HG02852 (cell line): ENCODE measurements at regions not wholly inside any gene's neighbourhood (a gene's known extent, or its start where the extent isn't known, plus 50 kb on each side); places are given as distances from the start of the nearest gene placed in this dataset.

ENCODE experiments used
- ATAC-seq: cut with Tn5 transposase; IDR thresholded peaks from one replicate; pipeline ENCODE4 v1.9.1; 2021; ENCODE audit warnings: mild to moderate bottlenecking, moderate library complexity; ENCODE audit not compliant: unreplicated experiment

DNA sequence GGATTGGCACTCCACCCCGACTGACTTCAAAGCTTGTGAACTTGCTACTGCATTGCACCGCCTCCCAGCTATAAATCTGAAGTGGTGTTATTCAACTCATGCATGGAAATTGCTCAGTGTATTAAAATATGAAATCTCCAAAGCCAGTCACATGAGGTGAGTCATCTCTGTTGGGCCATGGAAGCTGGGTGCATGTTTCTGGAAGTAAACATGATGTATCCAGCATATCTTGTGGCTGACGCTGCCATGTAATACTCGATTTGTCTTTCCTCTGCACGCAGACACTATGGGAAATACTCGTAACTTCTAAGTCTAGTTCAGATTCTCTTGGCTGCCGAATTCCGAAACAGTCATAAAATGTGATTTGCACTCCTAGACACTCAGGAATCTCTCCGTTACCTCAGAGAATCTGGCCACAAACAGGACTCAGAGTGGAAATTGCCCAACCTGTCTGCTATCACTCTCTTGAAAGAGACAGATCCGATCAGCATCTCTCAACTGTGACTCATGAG is 154.9 kb upstream of the MPPED2 start:
- ATAC-seq = no peak

DNA sequence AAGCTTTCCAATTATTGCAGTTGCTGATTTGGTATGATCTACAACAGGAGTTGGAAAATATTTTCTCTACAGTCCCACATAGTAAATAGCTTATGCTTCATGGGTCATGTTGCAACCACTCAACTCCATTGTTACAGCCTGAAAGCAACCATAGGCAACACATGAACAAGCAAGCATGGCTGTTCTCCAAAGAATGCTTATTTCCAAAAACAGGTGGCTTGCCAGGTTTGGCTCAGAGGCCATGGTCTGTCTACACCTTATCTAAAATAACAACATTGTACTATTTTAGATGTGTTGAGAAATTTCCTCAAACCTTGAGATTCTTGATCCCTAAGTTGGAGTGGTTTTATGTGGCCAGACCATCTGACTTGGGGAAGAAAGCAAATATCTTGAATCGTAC is 153.9 kb upstream of the MPPED2 start:
- no peak for ATAC-seq

DNA sequence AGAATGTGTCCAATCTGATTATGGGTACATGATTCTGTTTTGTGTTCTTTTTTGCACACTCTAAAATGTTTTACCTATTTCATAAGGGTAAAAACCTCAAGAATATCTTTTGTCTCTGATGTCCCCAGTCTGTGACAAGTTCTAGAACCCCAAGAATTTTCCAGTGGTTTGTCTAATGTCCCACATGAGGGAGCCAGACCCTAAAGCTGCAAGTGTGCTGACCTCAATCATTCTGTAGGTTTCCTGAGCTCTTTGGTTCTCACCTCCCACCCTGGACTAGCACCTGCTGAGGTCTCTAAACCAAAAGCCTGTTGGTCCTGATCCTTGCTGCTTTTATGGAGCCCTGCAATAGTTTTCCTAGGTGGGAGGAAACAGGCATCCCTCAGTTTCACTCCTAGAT is 149.8 kb upstream of the MPPED2 start:
- no peak for ATAC-seq

DNA sequence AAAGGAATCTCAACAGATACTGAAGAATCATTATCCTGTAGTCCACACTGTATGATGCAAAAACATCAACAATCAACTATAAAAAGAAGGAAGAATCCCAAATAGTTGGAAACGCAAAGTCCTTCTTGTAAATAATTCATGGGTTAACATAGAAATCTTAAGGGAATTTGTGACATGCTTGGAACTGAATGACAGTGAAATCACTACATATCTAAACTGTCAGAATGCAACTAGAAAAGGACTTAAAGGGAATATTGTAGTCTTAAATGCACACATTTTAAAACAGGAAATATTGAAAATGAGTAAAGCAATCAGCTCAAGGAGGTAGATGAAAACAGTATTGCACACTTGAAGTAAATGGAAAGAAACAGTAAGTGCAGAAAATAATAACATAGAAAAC is 147.6 kb upstream of the MPPED2 start:
- no peak for ATAC-seq

DNA sequence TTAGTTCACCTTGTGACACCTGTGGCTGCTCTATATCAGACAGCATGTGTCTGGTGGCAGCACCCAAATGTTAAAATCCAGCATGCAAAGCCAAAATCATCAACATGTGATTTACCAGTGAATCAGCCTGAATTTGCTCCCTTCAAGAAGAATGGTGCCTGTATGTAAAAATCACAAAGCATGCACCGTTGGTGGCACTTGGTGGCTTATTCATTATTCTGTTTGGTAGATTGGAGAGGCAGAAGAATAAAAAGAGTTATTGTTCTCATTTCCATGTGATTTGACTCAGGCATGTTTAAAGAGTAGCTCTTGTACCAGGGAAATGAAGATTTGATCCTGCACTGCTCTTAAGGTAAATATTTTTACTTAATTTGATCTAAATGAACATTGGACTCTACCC is 143.9 kb upstream of the MPPED2 start:
- no peak for ATAC-seq

DNA sequence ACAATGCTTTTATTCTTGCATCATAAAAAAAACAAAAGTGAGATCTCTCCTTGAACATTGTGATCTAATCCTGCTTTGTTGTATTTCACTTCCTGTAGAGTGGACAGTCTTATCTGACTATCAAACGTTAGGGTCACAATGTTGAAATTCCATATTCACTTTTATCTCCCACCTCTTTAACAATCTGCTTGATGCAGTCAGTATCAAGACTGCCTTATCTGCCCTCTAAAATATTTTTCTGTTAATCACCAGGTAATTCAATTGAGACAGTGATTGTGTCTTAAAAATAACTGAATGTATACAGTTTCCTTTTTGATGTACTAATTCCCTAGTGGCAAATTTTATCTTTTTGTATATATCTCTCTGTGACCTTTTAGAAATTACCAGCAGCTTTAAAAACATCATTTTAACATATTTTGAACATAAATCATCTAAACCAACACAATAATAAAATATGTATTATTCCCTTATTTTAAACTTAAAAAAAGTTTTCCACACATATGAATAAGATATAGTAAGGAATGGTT is 143.1 kb upstream of the MPPED2 start:
- ATAC-seq = no peak

DNA sequence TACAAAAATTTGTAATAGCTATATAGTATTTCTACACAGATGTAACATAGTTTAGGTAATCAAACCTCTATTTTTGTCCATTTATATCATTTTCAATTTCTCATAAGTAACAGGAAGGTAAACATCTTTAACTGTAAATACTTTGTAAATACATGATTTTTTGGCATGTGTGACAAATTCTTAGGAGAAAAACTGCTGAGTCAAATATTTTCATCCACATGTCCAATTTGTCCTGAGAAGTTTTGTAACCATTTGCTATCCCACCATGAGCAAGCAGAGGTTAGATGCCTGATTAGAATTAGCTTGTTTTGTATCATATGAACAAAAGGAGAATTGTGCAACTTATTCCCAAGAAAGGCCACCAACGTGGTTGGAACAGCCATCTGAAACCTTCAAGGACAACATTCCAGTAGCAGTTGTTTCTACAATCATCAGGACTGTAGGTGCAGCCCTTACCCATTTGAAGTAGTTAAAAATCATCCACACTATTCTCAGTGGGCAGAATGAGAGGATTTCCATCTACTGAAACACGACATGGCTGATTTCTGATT is 139.6 kb upstream of the MPPED2 start:
- no peak for ATAC-seq

DNA sequence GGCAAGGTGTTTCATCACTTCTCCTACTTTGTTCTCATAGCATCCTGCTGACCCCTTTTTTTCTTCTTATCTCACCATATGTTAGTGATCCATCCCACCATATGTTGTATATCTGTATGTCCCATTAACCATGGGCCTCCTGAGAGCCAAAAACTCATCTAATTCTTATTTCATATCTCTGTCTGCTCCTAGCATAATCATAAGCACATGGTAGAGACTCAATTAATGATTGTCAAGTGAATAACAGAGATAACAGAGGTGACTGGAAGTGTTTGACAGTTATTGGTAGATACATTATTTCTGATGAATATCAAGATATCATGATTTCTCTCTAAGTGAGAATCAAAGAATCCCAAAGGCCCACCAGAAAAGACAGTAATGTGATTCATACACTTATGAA is 138.1 kb upstream of the MPPED2 start:
- no peak for ATAC-seq

DNA sequence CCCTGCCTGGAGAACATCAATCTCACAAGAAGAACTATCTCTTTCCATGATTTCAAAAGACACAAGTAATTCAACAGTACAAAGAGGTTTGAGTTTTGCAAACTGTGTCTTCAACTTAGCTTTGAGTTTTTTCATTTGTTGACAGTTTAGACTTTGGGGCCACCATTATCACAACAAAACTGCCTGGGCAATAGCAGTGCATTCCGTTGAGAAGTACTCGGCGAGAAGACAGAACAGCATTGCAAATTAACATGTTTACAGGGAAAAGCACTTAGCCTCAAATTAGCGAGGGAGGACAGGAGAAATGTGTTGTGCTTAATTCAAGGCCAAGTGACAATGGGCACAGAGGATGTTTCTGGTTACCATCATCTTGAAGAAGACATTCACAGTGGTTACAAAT is 133.2 kb upstream of the MPPED2 start:
- no peak for ATAC-seq

DNA sequence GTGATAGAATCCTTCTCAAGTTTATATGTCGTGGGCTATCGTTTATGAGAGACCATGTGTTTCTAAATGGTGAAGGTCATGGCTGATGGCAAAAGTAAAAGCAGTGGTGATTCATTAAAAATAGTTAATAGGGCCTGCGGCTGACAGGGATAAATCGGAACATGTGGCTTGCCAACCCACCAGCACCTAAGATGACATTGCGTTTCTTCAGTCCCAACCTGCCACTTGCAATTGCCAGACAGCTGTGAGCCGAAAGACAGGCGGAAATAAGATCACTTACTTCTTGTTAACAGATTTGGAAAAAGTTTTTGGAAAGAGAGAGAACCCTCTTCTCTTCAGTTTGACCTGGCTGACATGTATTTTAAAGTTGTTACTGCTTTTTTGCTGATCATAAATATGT is 131.5 kb upstream of the MPPED2 start:
- no peak for ATAC-seq

DNA sequence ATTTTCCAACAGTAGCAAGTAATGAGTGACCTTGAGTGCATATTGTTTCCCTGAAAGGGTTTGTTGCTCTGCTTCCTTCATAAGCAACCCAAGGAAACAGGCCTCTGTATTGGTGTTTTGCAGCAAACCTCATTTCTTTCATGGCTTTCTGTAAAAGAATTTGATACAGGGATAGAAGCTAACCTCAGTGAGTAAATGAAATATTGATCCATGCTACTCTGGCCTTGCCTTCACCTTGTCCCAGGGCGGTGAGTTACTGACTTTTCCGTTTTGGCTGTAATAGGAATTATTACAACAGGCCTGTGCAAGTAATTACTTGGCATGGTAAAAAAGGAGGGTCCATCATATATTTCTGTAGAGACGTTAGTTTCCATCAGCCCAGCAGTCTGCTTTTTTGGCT is 130.9 kb upstream of the MPPED2 start:
- no peak for ATAC-seq

DNA sequence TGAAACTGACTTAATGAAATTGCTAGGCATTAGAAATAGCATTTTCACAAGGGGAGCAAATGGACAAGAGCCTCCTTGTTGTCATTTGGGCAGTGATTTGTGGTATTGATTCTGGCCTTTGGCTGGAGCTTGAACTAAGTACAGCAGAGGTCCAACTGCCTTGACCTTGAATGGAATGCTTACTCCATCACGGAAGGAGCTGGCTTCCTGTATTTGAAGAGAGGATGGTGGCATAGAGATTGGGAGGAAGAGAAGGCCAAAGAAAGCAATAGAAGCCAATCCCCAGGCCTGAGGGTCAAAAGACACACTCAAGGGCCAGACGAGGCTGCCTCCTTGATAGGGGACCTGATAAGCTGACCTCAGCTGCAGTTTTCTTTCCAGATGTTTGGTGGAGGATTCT is 126.6 kb upstream of the MPPED2 start:
- no peak for ATAC-seq

DNA sequence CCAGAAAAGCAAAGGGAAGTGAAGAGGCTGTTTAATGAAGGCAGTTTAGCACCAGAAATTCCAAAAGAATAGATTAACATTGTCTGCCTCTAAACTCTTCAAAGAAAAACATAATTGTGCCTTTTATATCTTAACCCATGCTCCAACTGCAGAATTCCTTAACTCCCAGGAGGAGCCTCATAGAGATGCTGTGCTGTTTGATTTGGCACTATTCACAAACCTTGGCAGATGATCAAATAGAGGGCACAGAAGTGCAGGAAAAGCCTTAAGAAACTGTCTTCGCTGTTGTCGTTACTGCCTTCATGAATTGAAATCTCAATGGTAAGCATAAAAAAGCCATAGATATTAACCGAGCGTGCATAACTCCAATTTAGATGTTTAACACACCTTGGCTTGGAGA is 124.1 kb upstream of the MPPED2 start:
- no peak for ATAC-seq

DNA sequence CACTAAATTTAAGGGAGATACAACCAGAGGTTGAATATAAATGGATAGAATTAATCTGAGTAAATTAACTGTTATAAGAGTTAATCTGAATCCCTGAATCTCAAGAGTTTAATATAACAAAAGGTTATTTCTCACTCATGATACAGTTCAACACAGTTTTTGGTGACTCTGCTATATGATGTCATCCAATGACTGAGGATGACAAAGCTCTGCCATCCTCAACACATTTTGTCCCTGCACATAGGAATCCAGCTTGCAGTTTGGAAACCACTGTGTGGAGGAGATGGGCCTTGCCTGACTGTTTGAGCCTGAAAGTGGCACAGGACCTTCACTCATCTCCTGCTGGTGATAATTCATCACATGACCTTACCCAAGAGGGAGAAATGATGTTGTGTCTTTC is 121.0 kb upstream of the MPPED2 start:
- no peak for ATAC-seq

DNA sequence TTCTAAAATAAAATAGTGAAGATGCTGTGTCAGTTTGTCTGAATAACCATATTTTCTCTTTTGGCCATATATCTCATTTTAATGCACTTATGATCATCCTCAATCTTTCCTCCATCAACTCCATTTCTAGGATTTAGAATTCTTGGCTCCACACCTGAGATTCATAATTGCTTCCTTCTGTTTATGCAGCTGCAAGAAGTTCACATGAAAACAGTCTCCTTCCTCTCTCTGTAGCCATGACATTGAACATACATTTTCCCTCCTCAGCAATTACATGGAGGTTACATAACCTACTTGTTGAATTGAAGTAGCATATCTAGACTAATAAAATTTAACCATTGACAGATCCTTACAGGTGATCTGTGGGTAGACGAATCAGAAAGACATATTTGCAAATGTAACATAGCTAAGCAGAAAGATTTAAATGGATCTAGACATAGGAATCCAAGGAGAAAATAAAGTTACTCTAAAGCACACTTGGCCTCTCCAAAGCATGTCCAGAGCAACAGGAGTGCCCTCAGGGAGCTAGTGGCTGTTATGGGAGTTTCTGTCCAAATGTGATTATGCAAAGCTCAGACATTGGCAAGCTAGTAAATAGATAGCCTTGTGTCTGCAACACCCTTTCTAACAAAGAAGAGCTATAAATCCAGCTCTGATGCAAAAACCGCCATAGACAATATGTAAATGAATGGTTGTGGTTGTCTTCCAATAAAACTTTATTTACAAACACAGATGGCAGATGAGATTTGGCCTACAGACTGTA is 119.9 kb upstream of the MPPED2 start:
- ATAC-seq = no peak

DNA sequence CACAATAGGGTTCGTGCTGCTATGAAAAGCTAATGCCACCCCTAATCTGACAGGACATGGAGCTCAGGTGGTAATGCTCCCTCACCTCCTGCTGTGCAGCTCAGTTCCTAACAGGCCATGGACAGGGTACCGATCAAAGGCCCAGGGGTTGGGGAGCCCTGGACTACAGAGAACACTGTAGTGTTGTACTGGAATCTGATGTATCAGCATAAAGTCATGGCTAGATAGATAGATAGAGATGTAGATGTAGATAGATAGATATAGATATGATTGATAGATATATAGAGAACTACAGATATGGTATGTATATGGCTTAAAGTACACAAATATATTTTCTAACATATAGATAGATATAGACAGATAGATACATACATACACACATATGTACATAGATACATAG is 112.3 kb upstream of the MPPED2 start:
- ATAC-seq = no peak

DNA sequence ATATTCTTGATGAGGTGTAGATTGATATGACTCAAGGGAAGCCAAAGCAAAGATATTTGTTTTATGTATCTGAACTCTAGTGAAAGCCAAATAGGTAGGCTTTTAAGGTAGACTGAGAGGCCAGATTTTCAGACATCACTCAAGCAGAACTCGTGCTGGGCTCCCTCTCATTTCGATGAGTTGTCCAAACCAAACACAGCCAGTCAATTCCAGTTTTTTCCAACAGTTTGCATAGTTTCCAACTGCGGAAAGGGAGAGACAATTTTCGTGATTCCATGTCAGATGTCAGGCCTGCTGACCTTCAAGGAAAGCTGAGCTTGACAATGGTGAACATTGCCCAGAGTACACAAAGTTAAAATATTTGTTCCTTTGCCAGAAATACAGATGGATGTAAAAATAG is 110.9 kb upstream of the MPPED2 start:
- ATAC-seq = no peak

DNA sequence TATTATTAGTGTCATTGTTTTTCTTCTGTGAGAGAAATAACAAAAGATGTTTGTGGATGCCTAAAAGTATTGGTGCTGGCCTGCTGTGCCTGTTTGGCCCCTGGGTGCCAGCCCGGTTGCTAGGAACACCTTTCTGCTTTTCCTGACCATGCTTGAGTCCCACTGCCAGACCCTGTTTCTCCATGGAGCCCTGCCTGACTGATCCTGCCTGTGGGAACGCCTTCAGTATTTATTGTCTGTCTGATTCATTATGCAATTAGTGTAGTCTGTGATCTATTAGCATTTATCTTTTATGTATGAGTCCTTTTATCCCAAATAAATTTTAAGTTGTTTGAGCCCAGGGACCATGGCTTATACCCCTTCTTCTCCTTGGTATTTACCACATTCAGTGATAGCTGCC is 98.6 kb upstream of the MPPED2 start:
- ATAC-seq = no peak

DNA sequence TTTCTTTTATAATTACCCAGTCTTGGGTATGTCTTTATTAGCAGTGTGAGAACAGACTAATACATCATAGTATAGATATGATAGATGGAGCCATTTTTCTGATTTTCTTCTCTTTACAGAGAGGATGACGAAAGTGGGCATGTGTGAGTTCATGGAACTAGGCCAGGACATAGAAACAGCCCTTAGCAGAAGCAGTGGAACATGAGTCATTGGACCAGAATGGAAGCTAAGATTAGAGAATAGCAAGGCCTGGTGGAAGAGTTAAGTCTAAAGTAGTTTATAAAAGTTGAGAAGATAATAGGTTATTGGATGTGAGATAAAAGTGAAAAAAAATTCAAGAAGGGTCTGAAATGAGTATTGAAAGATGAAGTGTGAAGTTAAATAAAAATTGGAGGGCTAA is 97.0 kb upstream of the MPPED2 start:
- no peak for ATAC-seq

DNA sequence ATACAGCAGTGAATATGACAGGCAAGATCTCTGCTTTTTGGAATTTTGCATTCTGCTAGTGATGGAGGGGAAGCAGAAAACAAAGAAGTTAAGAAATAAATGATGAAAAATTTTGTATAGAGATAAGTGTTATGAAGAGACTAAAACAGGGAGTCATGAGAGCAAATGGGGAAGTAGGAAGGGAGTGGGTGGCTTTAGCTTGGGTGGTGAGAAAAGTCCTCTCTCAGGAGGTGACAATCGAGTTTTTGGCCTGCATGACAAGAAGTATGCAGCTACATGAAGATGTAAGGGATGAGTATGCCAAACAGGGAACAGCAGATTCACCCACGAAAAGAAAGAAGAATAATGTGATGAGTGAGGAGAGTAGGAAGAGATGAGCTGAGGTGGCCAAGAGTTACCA is 80.7 kb upstream of the MPPED2 start:
- ATAC-seq = peak; percentile 57

DNA sequence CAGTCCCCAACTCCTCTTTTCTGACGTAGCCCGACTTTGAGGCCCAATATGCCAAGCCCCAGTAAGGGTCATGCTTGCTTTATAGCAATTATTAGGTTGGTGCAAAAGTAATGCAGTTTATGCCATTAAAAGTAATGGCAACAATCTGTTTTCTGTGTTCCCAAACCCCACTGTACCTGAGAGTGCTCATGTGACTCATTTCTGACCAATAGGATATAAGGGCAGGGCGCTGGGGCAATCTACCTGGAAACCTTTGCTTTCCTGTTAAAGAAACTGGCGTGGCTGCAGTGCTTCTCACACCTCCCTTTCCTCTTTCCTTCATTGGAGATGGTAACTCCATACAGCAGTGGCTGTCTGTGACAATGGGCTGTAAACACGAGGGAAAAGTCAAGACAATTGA is 78.9 kb upstream of the MPPED2 start:
- no peak for ATAC-seq

DNA sequence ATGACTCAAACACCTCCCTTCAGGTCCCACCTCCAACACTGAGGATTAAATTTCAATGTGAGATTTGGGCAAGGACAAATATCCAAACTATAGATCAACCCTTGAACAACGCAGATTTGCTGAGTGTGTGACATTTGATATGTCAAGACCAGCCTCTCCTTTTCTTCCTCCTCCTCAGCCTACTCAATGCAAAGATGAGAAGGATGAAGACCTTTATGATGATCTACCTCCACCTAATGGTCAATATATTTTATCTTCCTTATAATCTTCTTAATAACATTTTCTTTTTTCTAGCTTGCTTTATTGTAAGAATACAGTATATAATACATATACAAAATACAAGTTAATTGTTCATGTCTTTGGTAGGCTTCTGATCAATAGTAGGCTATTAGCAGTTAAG is 67.5 kb upstream of the MPPED2 start:
- no peak for ATAC-seq

DNA sequence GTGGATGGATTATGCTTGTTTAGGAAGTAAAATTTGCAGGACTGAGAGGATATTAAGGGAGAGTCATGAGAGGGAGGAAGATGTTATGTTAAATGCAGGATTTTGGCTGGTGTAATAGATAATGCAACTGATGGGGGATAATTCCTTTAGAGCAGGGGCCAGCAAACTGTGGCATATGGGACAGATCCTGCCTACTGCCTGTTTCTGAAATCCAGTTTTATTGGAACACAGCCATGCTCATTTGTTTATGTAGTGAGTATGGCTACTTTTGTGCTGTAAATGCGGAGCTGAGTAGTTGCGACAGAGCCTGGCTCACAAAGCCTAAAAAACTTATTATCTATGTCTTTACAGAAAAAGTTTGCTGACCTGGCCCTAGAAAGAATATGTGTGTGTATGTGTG is 66.6 kb upstream of the MPPED2 start:
- ATAC-seq = no peak
